Endothelial cell of umbilical vein (primary cell): ENCODE measurements at regions not wholly inside any gene's neighbourhood (a gene's known extent, or its start where the extent isn't known, plus 50 kb on each side); places are given as distances from the start of the nearest gene placed in this dataset.

Experiments used
- BruUV-seq: library from RNA; stranded (reverse); fragments of 400-500 nt; replicated peaks from 2 replicates; lab custom pipeline; 2021; lab: Mats Ljungman, UMichigan
- CTCF ChIA-PET: fragments of 300-600, 350-600 bp; sonication (Branson Sonifier 250); formaldehyde crosslinking; loops from one replicate; lab custom pipeline; 2021; ENCODE audit warnings: antibody characterized with exemption, inconsistent platforms; lab: Charles Lee
- POLR2A ChIA-PET: fragments of 300-600, 350-600 bp; sonication (Branson Sonifier 250); formaldehyde crosslinking; loops from one replicate; lab custom pipeline; 2021; ENCODE audit warnings: antibody characterized with exemption, inconsistent platforms; lab: Charles Lee
- DNase-seq: peaks from one replicate; pipeline ENCODE4 v3.0.0-alpha.2; 2011; ENCODE audit warnings: low read depth, low spot score
- FAIRE-seq: peaks from 2 replicates; lab custom pipeline; 2011; peaks lifted over from hg19 to GRCh38; lab: Jason Lieb, UNC
- H2AFZ ChIP-seq: 2 replicates; pipeline ENCODE4 v1.6.0; 2012; ENCODE audit warnings: low read depth, low read length, control low read depth, inconsistent platforms
- H3K27ac ChIP-seq: 2 replicates; pipeline ENCODE4 v1.5.1; 2011; ENCODE audit warnings: low read depth, mild to moderate bottlenecking, control low read depth, low read length, moderate library complexity; ENCODE audit not compliant: insufficient read depth
- H3K27me3 ChIP-seq, 2 experiments: 2 replicates each; pipeline versions ENCODE4 v1.6.0 to v1.6.1; 2011; ENCODE audit warnings: low read length in 2 of 2, mixed read lengths in 1 of 2; ENCODE audit not compliant: control insufficient read depth in 2 of 2, insufficient read depth in 2 of 2
- H3K36me3 ChIP-seq, 2 experiments: 2 replicates in 1 of 2; 3 replicates in 1 of 2; pipeline ENCODE4 v1.5.1; 2011; ENCODE audit warnings: low read length in 2 of 2, mild to moderate bottlenecking in 1 of 2, moderate library complexity in 1 of 2; ENCODE audit not compliant: control insufficient read depth in 2 of 2, insufficient read depth in 2 of 2; ENCODE audit errors: extremely low read depth in 1 of 2
- H3K4me1 ChIP-seq: 3 replicates; pipeline ENCODE4 v1.5.1; 2011; ENCODE audit warnings: mild to moderate bottlenecking, low read length; ENCODE audit not compliant: control insufficient read depth, insufficient read depth; ENCODE audit errors: extremely low read depth
- H3K4me2 ChIP-seq: 2 replicates; pipeline ENCODE4 v1.6.1; 2011; ENCODE audit warnings: low read length, control low read depth, mixed read lengths; ENCODE audit not compliant: insufficient read depth
- H3K4me3 ChIP-seq, 3 experiments: fragments of 200-600 bp in 1 of 3; sonication (generic), shearing (Covaris generic) in 1 of 3; replicated peaks in 1 of 3; 2 replicates each; pipeline ENCODE4 v1.5.1; 2011 to 2016; ENCODE audit warnings: control low read depth in 3 of 3, low read length in 3 of 3, mild to moderate bottlenecking in 2 of 3, inconsistent platforms in 1 of 3, low read depth in 1 of 3, moderate library complexity in 1 of 3; ENCODE audit not compliant: insufficient read depth in 1 of 3
- H3K79me2 ChIP-seq: 2 replicates; pipeline ENCODE4 v1.6.0; 2012; ENCODE audit warnings: low read length, inconsistent platforms; ENCODE audit not compliant: control insufficient read depth, insufficient read depth
- H3K9ac ChIP-seq: replicated peaks from 2 replicates; pipeline ENCODE3; 2011; ENCODE audit warnings: low read length, control low read depth; ENCODE audit not compliant: insufficient read depth; ENCODE audit errors: extremely low read depth
- H3K9me1 ChIP-seq: replicated peaks from 3 replicates; pipeline ENCODE4 v1.6.0; 2011; ENCODE audit warnings: mild to moderate bottlenecking, low read length; ENCODE audit not compliant: control insufficient read depth, insufficient read depth; ENCODE audit errors: extremely low read depth
- H3K9me3 ChIP-seq: replicated peaks from 2 replicates; pipeline ENCODE4 v1.5.1; 2012; ENCODE audit warnings: low read length, inconsistent platforms; ENCODE audit not compliant: control insufficient read depth, insufficient read depth
- H4K20me1 ChIP-seq: replicated peaks from 2 replicates; pipeline ENCODE3; 2011; ENCODE audit warnings: mild to moderate bottlenecking, low read length; ENCODE audit not compliant: control insufficient read depth, insufficient read depth; ENCODE audit errors: extremely low read depth
- EZH2 ChIP-seq: IDR thresholded peaks from 2 replicates; pipeline ENCODE4 v1.6.1; 2012; ENCODE audit warnings: borderline replicate concordance, low read depth, mild to moderate bottlenecking, moderate library complexity, low read length, inconsistent platforms; ENCODE audit not compliant: severe bottlenecking
- FOS ChIP-seq: IDR thresholded peaks from 2 replicates; pipeline ENCODE4 v1.6.1; 2011; ENCODE audit warnings: mild to moderate bottlenecking, low read length, moderate library complexity, borderline replicate concordance; ENCODE audit not compliant: insufficient read depth
- GATA2 ChIP-seq: IDR thresholded peaks from 2 replicates; pipeline ENCODE4 v1.7.0; 2011; ENCODE audit warnings: low read depth, mild to moderate bottlenecking, moderate library complexity, mixed read lengths, low read length; ENCODE audit not compliant: insufficient read length, insufficient read depth
- JUN ChIP-seq: IDR thresholded peaks from 2 replicates; pipeline ENCODE4 v1.6.1; 2011; ENCODE audit warnings: borderline replicate concordance, low read depth; ENCODE audit not compliant: insufficient read length, insufficient read depth
- MYC ChIP-seq: IDR thresholded peaks from one replicate; pipeline ENCODE4 v1.6.1; 2011; ENCODE audit warnings: mild to moderate bottlenecking, low read depth, low read length
- POLR2A ChIP-seq: IDR thresholded peaks from 2 replicates; pipeline ENCODE4 v1.6.1; 2012; ENCODE audit warnings: low read depth, mild to moderate bottlenecking, control low read depth, low read length
- POLR2AphosphoS5 ChIP-seq: IDR thresholded peaks from 2 replicates; pipeline ENCODE4 v1.6.1; 2012; ENCODE audit warnings: low read depth, mild to moderate bottlenecking, control low read depth, low read length, moderate library complexity; ENCODE audit not compliant: insufficient read depth
- dilution Hi-C: fragments of 300-500 bp; cut with MboI; formaldehyde crosslinking; loops from one replicate; pipeline ENCODE4 v1.15.0; 2019; ENCODE audit warnings: low sequenced_read_pairs; ENCODE audit not compliant: extremely low pct_ligation_motif_present
- intact Hi-C: fragments of 100-400 bp; cut with micrococcal nuclease; formaldehyde crosslinking; loops from one replicate; pipeline ENCODE4 v1.10.0; 2022
- TF ChIP-seq, protein P1 (sequence below), 2 donors: IDR thresholded peaks; 1 replicate in 1 of 2; 2 replicates in 1 of 2; pipeline ENCODE4 v1.5.1; 2011; ENCODE audit warnings: low read length in 2 of 2, mild to moderate bottlenecking in 2 of 2, moderate library complexity in 2 of 2, control low read depth in 1 of 2, inconsistent platforms in 1 of 2, low read depth in 1 of 2; ENCODE audit not compliant: insufficient read depth in 1 of 2; ENCODE audit errors: extremely low read depth in 1 of 2
- TF ChIP-seq, protein P2 (sequence below): IDR thresholded peaks from 2 replicates; pipeline ENCODE4 v1.6.1; 2011; ENCODE audit not compliant: insufficient read depth, insufficient read length

DNA sequence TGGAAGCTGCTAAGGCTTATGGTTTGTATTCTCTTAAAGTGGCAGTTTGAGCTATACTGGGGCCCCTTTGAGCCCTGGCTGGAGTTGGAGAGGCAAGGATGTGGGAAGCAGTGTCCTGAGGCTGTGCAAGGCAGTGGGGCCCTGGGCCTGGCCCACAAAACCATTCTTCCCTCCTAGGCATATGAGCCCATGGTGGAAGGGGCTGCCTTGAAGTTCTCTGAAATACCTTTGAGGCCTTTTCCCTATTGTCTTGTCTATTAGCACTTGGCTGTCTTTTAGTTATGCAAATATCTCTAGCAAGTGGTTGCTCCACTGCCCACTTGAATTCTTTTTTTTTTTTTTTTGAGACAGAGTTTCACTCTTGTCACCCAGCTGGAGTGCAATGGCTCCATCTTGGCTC lies 119.2 kb downstream of the PCTP start:
- Histone ChIP-seq H3K27me3 (no peaks in the 10 kb centered on the region), H4K20me1 (no peaks in the 10 kb centered on the region), H3K9ac (no peak overlapping the region), H3K36me3 (no peaks in the 10 kb centered on the region), H3K27ac (no peak overlapping the region), H3K9me3 (no peaks in the 10 kb centered on the region), H3K9me1 (no peaks in the 10 kb centered on the region), H3K79me2 (no peaks in the 10 kb centered on the region), H3K4me1 (no peaks in the 10 kb centered on the region), H3K4me3 (no peak overlapping the region), H2AFZ (no peak overlapping the region), H3K4me2 (no peak overlapping the region)
- CTCF ChIA-PET: no interaction called here
- intact Hi-C loops: no loop called here
- FAIRE-seq (no peak), DNase-seq (no peak)
- POLR2A ChIA-PET: no interaction called here
- dilution Hi-C loops: no loop called here
- BruUV-seq: no TSS peak
- TF ChIP-seq, protein P1, sequence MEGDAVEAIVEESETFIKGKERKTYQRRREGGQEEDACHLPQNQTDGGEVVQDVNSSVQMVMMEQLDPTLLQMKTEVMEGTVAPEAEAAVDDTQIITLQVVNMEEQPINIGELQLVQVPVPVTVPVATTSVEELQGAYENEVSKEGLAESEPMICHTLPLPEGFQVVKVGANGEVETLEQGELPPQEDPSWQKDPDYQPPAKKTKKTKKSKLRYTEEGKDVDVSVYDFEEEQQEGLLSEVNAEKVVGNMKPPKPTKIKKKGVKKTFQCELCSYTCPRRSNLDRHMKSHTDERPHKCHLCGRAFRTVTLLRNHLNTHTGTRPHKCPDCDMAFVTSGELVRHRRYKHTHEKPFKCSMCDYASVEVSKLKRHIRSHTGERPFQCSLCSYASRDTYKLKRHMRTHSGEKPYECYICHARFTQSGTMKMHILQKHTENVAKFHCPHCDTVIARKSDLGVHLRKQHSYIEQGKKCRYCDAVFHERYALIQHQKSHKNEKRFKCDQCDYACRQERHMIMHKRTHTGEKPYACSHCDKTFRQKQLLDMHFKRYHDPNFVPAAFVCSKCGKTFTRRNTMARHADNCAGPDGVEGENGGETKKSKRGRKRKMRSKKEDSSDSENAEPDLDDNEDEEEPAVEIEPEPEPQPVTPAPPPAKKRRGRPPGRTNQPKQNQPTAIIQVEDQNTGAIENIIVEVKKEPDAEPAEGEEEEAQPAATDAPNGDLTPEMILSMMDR (IDR thresholded peaks at IDR 0.05; ENCODE audit: extremely low read depth in 1 of 2, insufficient read depth in 1 of 2, low read depth in 1 of 2, low read length in 2 of 2): no peak
- TF ChIP-seq POLR2AphosphoS5 (no peak), MYC (no peak), GATA2 (no peak), JUN (no peak), POLR2A (no peak), EZH2 (no peak), FOS (no peak)
- TF ChIP-seq, protein P2, sequence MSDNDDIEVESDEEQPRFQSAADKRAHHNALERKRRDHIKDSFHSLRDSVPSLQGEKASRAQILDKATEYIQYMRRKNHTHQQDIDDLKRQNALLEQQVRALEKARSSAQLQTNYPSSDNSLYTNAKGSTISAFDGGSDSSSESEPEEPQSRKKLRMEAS: no peak
